LNCaP clone FGC (cell line): ENCODE measurements at regions not wholly inside any gene's neighbourhood (a gene's known extent, or its start where the extent isn't known, plus 50 kb on each side); places are given as distances from the start of the nearest gene placed in this dataset.
"Not testable (repeated sequence)": the region's sequence is repeated elsewhere in the genome, so short reads cannot be mapped to it uniquely, and the experiment has no call there.

Experiments used
- DNase-seq: peaks from one replicate; pipeline ENCODE4 v3.0.0-alpha.2; 2011; ENCODE audit warnings: low read depth
- H3K4me3 ChIP-seq: 2 replicates; pipeline ENCODE4 v1.5.1; 2011; ENCODE audit warnings: mild to moderate bottlenecking, low read depth, low read length, control low read depth
- TF ChIP-seq, protein P1 (sequence below): IDR thresholded peaks from 2 replicates; pipeline ENCODE4 v1.5.1; 2012; ENCODE audit warnings: mild to moderate bottlenecking; ENCODE audit not compliant: control insufficient read depth, insufficient read depth; ENCODE audit errors: extremely low read depth

DNA sequence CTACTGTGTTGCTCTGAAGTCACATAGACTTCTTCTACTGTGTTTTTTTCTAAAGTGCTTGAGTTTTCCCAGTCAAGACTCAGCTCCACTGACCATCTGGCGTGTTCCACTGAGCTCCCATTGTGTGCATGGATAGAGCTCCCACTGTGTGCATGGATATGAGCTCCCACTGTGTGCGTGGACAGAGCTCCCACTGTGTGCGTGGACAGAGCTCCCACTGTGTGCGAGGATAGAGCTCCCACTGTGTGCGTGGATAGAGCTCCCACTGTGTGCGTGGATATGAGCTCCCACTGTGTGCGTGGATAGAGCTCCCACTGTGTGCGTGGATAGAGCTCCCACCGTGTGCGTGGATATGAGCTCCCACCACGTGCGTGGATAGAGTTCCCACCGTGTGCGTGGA is 148.3 kb upstream of the ALKAL2 start:
- DNase-seq, result no peak
- no peak overlapping the region for H3K4me3 ChIP-seq
- TF ChIP-seq, protein P1, sequence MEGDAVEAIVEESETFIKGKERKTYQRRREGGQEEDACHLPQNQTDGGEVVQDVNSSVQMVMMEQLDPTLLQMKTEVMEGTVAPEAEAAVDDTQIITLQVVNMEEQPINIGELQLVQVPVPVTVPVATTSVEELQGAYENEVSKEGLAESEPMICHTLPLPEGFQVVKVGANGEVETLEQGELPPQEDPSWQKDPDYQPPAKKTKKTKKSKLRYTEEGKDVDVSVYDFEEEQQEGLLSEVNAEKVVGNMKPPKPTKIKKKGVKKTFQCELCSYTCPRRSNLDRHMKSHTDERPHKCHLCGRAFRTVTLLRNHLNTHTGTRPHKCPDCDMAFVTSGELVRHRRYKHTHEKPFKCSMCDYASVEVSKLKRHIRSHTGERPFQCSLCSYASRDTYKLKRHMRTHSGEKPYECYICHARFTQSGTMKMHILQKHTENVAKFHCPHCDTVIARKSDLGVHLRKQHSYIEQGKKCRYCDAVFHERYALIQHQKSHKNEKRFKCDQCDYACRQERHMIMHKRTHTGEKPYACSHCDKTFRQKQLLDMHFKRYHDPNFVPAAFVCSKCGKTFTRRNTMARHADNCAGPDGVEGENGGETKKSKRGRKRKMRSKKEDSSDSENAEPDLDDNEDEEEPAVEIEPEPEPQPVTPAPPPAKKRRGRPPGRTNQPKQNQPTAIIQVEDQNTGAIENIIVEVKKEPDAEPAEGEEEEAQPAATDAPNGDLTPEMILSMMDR, result no peak

DNA sequence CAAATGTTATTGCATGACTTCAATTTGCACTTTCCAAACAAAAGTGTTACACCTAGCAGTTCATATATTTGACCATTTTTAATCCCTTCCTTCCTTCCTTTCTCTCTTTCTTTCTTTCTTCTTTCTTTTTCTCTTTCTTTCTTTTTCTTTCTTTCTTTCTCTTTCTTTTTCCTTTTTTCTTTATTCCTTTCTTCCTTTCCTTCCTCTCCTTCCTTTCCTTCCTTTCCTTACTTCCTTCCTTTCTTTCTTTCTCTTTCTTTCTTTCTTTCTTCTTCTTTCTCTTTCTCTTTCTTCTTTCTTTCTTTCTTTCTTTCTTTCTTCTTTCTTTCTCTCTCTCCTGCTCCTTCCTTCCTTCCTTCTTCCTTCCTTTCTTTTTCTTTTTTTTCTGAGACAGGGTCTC is 146.7 kb upstream of the ALKAL2 start:
- DNase-seq, result no peak
- H3K4me3 ChIP-seq, result no peak overlapping the region
- TF ChIP-seq, protein P1, result no peak

DNA sequence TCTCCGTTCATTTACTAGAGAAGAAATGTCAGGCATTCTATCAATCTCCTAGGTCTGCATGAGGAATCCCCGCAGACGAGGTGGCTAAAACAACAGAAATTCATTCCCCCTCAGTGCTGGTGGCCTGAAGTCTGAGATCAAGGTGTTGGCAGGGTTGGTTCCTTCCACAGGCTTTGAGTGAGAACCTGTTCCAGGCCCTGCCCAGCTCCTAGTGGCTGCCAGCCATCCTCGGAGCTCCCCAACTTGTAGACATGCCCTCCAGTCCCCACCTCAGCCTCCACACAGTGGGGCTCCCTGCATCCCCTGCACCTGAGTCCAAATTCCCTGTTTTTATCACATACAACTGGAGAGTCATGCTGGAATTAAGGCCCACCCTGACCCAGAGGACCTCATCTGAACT is 145.3 kb upstream of the ALKAL2 start:
- DNase-seq, result no peak
- TF ChIP-seq, protein P1, result no peak
- no peak overlapping the region for H3K4me3 ChIP-seq

DNA sequence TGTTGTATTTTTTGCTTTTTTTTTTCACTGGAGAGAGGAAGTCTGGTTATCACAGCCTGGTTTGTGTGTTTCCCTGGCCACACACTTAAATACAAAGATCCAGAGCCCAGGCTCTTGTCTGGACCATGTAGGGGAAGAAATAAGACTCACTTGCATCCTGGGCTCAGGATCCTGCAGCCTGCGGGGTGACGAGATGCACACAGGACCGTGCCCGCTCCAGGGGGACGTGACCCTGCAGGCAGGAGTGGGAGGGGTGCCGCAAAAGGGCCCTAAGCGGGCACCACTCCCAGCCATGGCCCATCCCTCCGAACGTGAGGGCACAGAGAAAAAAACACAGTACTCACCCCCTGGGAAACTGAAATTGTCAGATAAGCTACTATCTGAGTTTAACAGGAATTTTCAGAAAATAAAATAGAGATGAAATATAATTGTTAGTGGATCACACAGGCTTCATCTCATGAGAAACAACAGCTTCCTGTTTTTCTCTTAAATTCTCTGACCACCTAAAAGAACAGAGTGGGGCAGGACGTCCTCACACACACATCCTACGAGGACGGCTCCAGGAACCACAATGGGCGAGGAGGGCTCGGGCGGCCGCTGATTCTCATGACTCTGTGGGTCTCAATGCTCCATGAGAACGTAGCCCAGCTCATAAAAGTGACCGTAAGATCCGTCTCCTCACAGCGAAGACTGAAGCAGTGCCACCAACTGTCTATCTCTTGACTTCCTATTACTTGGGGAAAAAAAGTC is 142.6 kb upstream of the ALKAL2 start:
- no peak overlapping the region for H3K4me3 ChIP-seq
- TF ChIP-seq, protein P1, result no peak

DNA sequence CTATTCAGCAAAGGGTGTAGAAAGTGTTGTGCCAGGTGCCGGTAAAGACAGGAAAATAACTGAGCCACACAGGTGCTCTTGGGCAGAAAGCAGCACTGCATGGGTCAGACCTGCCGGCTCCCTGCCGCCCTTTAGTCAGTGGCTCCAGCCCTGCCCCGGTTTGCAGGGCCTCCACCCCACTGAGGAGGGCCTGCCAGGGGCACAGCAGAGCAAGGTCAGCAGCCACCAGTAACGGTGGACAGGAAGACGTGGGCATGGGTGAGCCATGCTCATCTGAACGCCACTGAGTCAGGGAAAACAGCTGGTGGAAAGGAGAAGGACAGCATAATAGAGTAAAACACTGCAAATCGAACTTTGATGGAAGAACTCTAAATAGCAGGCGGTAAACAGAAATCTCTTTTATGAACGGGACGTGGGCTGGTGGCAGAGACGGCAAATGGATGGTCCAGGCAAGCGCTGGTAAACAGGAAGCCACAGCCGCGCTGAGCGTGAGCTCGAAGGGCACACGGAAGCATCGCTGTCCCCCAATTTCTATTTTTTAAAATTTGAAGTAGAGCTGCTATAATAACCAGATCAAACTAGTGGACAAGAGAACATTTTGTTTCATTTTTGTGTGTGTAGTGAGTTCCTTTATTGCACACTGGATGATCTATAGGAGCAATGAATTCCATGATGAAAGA is 141.8 kb upstream of the ALKAL2 start:
- TF ChIP-seq, protein P1, result no peak
- H3K4me3 ChIP-seq, result no peak overlapping the region
- no peak for DNase-seq

More for the DNA sequence above, 142.6 kb upstream of the ALKAL2 start:
- no peak for DNase-seq

DNA sequence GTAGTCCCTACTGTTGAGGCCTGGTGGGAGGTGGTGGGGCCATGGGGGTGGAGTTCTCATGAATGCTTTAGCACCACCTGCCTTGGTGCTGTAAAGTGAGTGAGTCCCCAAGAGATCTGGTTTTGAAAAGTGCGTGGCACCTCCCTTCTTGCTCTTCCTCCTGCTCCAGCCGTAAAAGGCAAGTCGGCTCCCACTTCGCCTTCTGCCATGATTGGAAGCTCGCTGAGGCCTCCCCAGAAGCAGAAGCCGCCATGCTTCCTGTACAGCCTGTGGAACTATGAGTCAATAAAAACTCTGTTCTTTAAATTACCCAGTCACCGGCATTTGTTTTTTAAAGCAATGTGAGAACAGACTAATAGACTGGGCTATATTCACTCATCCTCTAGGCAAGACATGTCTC is 141.3 kb upstream of the ALKAL2 start:
- no peak for DNase-seq
- TF ChIP-seq, protein P1, result no peak

DNA sequence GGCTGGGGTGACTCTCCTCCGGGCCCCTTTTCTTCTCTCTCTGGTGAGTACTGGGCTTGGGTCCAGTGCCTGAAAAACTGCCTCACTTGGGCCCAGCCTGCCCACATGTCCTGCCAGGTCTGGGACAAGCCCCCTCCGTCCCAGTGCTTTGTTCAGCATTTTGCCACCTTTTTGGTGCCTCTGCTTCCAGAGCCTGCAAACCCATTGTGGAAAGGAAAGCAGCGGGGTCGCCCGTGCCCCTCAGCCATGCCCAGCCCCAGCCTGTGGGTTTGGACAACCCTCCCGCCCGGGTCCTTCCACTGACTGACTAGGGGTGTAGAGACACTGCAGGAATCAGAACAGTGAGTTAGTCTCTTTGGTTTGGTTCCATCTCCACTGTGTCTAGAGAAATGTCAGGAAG is 140.7 kb upstream of the ALKAL2 start:
- DNase-seq, result no peak
- no peak overlapping the region for H3K4me3 ChIP-seq
- TF ChIP-seq, protein P1, result no peak

More for the DNA sequence above, 141.3 kb upstream of the ALKAL2 start:
- H3K4me3 ChIP-seq, result no peak overlapping the region

DNA sequence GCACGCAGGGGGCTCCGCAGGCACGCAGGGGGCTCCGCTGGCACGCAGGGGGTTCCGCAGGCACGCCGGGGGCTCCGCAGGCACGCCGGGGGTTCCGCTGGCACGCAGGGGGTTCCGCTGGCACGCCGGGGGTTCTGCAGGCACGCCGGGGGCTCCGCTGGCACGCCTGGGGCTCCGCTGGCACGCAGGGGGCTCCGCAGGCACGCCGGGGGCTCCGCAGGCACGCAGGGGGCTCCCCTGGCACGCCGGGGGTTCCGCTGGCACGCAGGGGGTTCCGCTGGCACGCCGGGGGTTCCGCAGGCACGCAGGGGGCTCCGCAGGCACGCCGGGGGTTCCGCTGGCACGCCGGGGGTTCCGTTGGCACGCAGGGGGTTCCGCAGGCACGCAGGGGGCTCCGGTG is 138.8 kb upstream of the ALKAL2 start:
- not testable (repeated sequence) for H3K4me3 ChIP-seq, DNase-seq
